ES-I3 (cell line): ENCODE measurements at regions not wholly inside any gene's neighbourhood (a gene's known extent, or its start where the extent isn't known, plus 50 kb on each side); places are given as distances from the start of the nearest gene placed in this dataset.

ENCODE experiments used
- H3K36me3 ChIP-seq: 2 replicates; pipeline ENCODE4 v1.6.1; 2013; ENCODE audit warnings: mild to moderate bottlenecking, low read length, control low read depth, moderate library complexity; ENCODE audit not compliant: insufficient read depth
- H3K4me1 ChIP-seq: 2 replicates; pipeline ENCODE4 v1.6.1; 2013; ENCODE audit warnings: mild to moderate bottlenecking, control low read depth, low read length; ENCODE audit not compliant: insufficient read depth
- H3K9ac ChIP-seq: 2 replicates; pipeline ENCODE4 v1.6.1; 2013; ENCODE audit warnings: low read depth, mild to moderate bottlenecking, low read length, moderate library complexity
- H3K9me3 ChIP-seq: 2 replicates; pipeline ENCODE4 v1.6.1; 2013; ENCODE audit warnings: mild to moderate bottlenecking, low read length, moderate library complexity; ENCODE audit not compliant: control insufficient read depth, insufficient read depth

DNA sequence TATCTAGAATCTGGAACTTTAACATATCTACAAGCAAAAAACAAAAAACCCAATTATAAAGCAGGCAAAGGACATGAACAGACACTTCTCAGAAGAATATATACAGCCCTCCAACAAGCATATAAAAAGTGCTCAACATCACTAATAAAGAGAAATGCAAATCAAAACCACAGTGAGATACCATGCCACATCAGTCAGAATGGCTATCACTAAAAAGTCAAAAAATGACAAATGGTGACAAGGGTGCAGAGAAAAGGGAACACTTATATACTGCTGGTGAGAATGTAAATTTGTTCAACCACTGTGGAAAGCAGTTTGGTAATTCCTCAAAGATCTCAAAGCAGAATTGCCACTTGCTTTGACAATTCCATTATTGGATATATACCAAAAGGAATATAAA lies 215.0 kb upstream of the EYS start:
- Histone ChIP-seq H3K36me3 (no peaks in the 10 kb centered on the region), H3K9ac (no peak overlapping the region), H3K4me1 (no peaks in the 10 kb centered on the region; the same call in 1 of the 2 replicates), H3K9me3 (no peaks in the 10 kb centered on the region)

DNA sequence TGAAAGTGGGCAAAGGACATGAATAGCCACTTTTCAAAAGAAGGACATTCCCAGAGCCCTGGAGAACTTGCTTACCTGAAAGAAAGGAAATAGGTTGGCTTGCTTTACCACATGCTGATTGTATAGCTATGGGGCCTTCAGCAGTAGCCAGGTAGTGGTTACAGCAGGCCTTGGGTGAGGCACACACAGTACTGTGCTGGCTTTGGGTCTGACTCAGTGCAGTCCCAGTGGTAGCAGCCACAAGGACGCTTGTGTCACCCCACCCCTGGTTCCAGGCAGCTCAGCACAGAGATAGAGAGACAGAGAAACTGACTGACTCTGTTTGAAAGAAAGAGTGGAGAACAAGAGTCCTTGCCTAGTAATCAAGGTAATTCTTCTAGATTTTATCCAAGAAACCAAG lies 201.0 kb upstream of the EYS start:
- Histone ChIP-seq H3K4me1 (no peaks in the 10 kb centered on the region), H3K9me3 (no peaks in the 10 kb centered on the region), H3K36me3 (no peaks in the 10 kb centered on the region)

DNA sequence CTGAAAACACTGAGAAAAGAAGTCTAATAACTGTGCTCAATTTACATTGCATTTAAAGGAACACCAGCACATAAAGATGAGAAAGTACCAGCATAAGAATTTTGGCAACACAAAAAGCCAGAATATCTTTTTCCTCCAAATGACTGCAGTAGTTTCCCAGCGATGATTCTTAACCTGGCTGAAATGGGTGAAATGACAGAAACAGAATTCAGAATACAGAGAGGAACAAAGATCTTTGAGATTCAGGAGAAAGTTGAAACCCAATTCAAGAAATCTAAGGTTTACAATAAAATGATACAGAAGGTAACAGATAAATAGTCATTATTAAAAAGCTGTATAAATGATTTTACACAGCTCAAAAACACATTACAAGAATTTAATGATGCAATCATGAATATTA lies 197.0 kb upstream of the EYS start:
- no peak overlapping the region for H3K9ac ChIP-seq
- H3K4me1 ChIP-seq = no peaks in the 10 kb centered on the region
- no peaks in the 10 kb centered on the region for H3K9me3 ChIP-seq
- no peaks in the 10 kb centered on the region for H3K36me3 ChIP-seq

More for the DNA sequence above, 201.0 kb upstream of the EYS start:
- no peak overlapping the region for H3K9ac ChIP-seq

DNA sequence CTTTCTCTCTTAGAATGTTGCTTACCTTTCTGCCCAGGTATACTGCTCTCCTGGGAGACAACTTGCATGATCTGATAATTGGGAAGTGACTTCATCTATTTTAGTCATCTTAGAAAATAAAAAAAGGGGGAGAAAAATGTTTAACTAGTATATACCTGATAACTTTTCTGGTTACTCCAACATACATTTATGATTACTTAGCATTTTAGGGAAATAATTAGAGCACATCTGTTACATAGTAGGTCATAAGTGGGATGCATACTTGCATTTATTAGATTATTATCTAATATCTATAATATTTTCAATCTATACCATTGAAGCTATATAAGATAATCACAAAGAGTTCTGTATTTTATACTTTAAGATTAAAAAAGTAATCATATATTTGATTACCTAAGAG lies 193.9 kb upstream of the EYS start:
- Histone ChIP-seq H3K4me1 (no peaks in the 10 kb centered on the region), H3K36me3 (no peaks in the 10 kb centered on the region), H3K9me3 (no peaks in the 10 kb centered on the region), H3K9ac (no peak overlapping the region)

DNA sequence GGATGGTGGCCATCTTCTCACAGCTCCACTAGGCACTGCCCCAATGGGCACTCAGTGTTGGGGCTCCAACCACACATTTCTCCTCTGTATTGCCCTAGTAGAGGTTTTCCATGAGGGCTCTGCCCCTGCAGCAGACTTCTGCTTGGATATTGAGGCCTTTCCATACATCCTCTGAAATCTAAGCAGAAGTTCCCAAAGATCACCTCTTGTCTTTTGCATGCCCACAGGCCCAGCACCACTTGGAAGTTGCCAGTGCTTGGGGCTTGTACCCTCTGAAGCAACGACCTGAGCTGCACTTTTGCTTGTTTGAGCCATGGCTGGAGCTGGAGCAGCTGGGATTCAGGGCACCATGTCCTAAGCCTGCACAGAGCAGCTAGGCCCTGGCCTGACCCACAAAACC lies 189.1 kb upstream of the EYS start:
- H3K9me3 ChIP-seq = no peaks in the 10 kb centered on the region
- H3K9ac ChIP-seq = no peak overlapping the region
- no peaks in the 10 kb centered on the region for H3K36me3 ChIP-seq
- no peaks in the 10 kb centered on the region for H3K4me1 ChIP-seq

DNA sequence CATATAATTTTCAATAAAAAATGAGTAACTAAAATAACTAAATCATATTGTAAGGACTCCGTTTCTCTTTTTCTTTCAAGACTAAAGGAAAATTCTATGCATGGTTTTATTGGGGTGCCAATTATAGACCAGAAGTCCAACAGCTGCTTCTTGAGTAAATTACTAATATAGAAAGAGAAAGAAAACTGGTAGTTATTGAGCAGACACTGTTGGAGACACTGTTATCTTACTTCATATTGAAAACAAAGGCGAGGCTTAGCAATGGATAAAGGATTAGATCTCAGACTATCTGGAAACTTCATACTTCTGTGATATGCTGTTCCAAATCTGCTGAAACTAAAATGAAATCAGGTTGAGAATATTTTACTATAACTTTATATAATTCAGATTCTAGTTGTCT lies 169.6 kb upstream of the EYS start:
- no peak overlapping the region for H3K9ac ChIP-seq
- H3K4me1 ChIP-seq = peaks cover 10% of the 10 kb centered on the region
- no peaks in the 10 kb centered on the region for H3K36me3 ChIP-seq
- no peaks in the 10 kb centered on the region for H3K9me3 ChIP-seq

DNA sequence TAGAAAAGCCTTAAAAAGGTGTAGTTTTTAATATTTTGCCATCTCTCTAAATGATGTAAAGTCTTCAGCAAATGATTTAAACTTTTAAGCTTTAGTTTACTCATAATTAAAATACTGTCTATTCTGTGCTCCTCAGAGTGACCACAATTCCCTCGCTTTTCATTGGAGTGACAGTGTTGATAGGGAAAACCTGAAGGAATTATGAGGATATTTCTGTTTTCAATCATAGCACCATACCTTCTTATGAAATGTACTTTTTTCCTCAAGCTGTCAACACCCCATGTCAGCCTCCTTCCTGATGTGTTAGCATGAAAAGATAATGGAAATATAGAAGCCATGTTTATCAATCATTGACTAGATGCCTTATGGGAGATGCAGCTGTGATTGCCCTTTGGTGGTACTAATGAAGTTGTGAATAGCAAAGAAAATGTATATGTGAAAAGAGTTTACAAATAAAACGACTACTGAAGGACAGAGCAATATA lies 145.4 kb upstream of the EYS start:
- Histone ChIP-seq H3K9ac (no peak overlapping the region), H3K9me3 (peaks cover 4% of the 10 kb centered on the region; the same call in 1 of the 2 replicates), H3K4me1 (no peaks in the 10 kb centered on the region), H3K36me3 (no peaks in the 10 kb centered on the region)

DNA sequence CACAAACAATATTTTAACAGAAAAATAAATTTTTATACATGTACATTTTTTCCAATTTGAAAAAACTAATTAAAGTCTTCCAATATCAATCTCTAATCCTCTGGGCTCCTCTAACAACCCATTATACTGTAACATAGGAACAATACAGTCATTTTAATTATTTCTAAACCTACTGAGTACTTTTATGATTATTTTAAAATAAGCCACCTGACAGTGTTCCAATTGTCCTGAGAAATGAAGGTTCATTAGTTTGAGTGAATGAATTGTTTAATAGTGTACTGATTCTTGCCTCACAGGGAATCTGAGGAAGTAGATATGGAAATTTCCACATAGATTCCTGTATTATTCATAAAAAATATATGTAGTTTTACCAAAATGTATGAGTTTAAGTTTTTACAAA lies 123.1 kb upstream of the EYS start:
- no peaks in the 10 kb centered on the region for H3K36me3 ChIP-seq
- no peaks in the 10 kb centered on the region for H3K9me3 ChIP-seq
- no peaks in the 10 kb centered on the region for H3K4me1 ChIP-seq
- H3K9ac ChIP-seq = no peak overlapping the region

DNA sequence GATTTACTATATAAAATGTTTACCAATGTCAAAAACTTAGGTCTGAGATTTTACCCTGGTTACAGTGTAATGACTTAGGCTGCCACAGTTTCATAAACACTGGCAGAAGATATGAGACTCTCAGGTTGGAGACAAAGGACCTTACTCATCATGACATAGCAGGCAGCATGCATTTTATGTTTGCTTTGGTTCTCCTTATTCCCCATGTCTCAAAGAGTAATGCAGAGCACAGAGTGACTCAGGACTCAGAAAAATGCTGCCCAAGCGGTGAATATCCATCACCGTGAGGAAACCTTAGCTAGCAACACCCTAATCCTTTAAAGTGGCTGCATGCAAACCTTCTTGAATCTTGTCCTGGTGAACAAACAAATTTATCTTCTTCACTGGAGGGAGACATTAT lies 112.1 kb upstream of the EYS start:
- no peak overlapping the region for H3K9ac ChIP-seq
- no peaks in the 10 kb centered on the region for H3K4me1 ChIP-seq
- H3K36me3 ChIP-seq = no peaks in the 10 kb centered on the region
- H3K9me3 ChIP-seq = no peaks in the 10 kb centered on the region

DNA sequence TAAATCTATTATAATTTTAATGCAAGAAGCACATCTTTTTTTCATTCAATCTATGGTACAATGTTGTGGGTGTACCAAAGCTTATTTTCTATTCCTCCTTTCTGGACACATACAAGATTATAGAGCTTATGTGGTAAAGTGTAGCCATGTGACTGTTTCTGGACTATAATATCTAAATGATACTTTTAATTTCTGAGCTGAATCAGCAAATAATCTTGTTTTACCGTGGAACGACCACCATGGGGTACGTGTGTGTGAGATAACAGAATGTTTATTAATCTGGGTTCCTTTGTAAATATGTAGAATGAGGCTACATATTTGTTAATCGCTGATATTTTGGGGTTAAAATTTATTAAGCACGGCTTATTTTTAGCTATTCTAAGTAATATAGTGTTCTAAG lies 111.5 kb upstream of the EYS start:
- Histone ChIP-seq H3K9ac (no peak overlapping the region), H3K4me1 (no peaks in the 10 kb centered on the region), H3K9me3 (no peaks in the 10 kb centered on the region), H3K36me3 (no peaks in the 10 kb centered on the region)

DNA sequence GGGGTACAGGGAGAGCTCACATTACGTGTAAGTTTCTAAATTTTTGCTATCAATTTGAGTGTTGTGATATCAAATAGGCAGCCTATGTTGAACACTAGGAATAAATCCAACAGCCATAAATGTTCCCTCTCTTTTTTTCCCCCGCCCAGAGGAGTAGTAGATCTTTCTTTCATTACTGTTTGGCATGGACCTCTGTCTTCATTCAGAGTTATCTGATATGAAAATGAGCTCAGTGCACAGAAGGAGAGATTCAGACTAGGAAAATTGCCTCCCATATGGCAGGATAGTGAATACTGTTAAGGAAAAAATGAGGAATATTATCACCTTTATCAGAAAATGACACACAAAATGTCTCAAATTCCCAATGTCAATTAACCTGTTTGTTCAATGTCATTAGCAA lies 110.0 kb upstream of the EYS start:
- no peak overlapping the region for H3K9ac ChIP-seq
- no peaks in the 10 kb centered on the region for H3K36me3 ChIP-seq
- H3K9me3 ChIP-seq = no peaks in the 10 kb centered on the region
- H3K4me1 ChIP-seq = no peaks in the 10 kb centered on the region

DNA sequence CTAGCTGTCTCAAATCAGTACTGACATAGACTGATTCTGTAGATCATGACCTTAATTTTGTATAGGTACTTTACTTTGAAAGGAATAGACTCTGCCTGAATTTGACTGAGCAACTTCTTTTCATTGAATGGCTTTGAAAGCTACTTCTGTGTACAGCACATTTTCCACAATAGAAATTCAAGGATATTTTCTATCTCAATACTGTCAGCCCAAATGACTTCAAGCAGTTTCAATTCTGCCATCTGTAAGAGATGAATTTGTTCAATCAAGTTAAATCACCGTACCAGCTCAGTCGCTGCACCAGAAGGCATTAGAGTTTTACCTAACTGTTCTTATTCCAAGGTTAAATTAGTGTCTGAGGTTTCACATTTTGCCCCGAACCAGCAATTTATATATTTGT lies 107.0 kb upstream of the EYS start:
- H3K9ac ChIP-seq = no peak overlapping the region
- no peaks in the 10 kb centered on the region for H3K9me3 ChIP-seq
- no peaks in the 10 kb centered on the region for H3K36me3 ChIP-seq
- no peaks in the 10 kb centered on the region for H3K4me1 ChIP-seq

DNA sequence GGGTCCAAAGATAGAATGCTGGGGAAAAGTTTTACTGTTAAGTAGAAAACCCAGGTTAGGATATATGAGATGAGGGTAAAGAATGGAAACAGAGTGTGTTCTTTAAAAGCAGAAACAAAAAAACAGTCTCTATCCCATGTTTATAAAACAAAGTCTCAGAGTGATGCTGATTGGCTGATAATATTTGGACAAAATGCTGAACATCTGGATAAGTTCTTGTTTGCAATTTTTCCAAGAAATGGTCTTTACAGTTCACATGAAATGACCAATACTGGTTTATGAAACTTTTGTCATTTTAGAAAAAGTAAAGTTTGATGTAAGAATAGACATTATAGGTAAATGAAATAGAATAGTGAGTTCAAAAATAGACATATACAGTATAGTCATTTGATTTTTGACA lies 96.2 kb upstream of the EYS start:
- Histone ChIP-seq H3K36me3 (no peaks in the 10 kb centered on the region), H3K9me3 (no peaks in the 10 kb centered on the region), H3K4me1 (no peaks in the 10 kb centered on the region), H3K9ac (no peak overlapping the region)

DNA sequence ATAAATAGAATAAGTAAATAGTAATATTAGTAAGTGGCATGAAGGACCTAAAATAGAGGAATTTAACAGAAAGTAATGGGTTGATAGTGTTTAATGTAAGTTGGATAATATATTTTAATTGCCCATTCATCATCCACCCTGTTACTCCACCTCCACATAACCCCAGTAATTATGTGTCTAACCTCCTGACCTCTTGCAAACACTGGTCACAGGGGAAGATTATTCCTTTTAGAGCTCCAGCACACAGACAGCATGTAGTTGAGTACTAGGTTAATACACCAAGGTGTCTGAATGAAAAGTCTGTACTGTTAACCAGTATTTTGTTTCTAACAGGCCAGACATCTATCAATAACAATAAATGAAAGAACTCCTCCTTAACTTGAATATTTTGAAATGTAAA lies 92.4 kb upstream of the EYS start:
- Histone ChIP-seq H3K36me3 (no peaks in the 10 kb centered on the region), H3K9me3 (no peaks in the 10 kb centered on the region), H3K4me1 (no peaks in the 10 kb centered on the region), H3K9ac (no peak overlapping the region)

DNA sequence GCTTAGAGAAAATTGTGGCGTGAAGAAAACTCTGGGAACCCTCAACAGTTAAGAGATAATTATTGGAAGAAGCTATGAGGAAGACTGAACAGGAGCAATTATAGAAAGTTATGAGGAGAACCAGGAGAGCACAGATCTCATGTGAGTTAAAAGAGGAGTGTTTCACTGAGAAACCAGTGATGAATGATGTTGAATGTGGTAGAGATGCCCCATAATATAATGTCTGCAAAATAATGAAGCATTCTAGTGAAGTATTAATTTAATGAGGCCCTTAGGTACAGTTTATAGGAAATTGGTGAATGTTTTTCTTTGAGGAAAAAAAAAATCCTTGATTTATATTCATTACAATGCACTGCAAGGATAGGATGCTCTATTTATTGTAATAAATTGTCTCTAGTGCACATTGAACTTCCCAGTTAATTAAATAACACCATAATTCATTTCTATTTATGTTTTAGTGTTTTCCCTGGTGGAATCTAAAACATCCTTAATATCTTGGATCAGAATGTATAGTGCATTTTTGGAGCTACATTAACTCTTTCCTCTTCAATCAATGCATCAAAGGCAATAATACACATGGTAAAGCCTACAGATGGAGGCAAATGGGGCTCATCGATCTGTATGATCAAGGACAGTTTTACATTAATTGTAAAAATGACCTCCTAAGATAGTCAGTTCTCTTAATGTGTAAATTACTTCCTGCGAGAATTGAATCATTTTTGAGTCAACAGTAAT lies 91.4 kb upstream of the EYS start:
- Histone ChIP-seq H3K9me3 (no peaks in the 10 kb centered on the region), H3K36me3 (no peaks in the 10 kb centered on the region), H3K9ac (no peak overlapping the region), H3K4me1 (no peaks in the 10 kb centered on the region)

DNA sequence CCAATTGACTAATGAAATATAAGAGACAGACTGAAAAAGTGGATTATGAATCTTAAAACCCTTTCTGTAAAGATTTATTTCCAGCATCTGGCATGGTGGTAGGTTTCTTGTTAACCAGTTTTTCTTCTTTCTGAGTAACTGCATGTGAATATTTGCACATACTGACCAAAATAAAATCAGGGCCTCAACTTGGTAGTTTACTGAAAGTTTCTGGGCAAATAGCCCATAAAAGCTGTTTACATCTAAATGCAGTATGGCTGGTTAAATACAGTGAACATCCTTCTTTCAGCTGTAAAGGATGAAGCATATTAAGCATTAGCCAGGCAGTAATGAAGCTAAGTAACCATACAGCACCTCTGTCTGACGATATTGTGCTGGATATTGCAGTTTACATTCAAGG lies 83.6 kb upstream of the EYS start:
- Histone ChIP-seq H3K36me3 (no peaks in the 10 kb centered on the region), H3K4me1 (no peaks in the 10 kb centered on the region), H3K9me3 (no peaks in the 10 kb centered on the region), H3K9ac (no peak overlapping the region)
